Activated CD4-positive, alpha-beta T cell treated with anti-CD3 and anti-CD28 coated beads, Interleukin-2, amount 50 U/mL, for 24 hours (primary cell): ENCODE measurements at regions not wholly inside any gene's neighbourhood (a gene's known extent, or its start where the extent isn't known, plus 50 kb on each side); places are given as distances from the start of the nearest gene placed in this dataset.

Experiments used
- DNase-seq, 2 donors: peaks; one replicate each; pipeline ENCODE4 v3.0.0-alpha.2; 2020; ENCODE audit warnings: low read depth in 1 of 2, low spot score in 1 of 2

GRCh38 chr9:115964710-115965347 lies 188.8 kb upstream of the PAPPA start:
- DNase-seq, result no peak

DNA sequence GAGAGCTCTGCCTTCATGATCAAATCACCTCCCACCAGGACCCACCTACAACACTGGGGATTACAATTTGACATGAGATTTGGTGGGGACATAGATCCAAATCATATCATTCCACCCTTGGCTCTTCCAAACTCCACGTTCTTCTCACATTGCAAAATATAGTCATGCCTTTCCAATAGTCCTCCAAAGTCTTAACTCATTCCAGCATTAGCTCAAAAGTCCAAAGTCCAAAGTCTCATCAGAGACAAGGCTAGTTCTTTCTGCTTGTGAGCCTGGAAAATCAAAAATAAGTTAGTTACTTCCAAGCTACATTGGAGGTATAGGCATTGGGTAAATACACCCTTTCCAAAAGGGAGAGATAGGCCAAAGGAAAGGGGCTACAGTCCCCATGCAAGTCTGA lies 186.9 kb upstream of the PAPPA start:
- no peak for DNase-seq

DNA sequence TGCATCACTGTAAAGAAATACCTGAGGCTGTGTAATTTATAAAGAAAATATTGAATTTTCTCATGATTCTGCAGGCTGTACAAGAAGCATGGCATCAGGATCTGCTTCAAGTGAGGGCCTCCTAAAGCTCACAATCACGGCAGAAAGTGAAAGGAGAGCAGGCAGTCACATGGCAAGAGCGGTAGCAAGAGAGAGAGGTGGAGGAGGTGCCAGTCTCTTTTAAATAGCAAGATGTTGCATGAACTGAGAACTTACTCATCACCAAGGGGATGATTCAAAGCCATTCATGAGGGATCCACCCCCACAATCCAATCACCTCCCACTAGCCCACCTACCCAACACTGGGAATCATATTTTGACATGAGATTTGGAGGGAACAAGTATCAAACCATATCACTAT lies 184.5 kb upstream of the PAPPA start:
- DNase-seq, result no peak

DNA sequence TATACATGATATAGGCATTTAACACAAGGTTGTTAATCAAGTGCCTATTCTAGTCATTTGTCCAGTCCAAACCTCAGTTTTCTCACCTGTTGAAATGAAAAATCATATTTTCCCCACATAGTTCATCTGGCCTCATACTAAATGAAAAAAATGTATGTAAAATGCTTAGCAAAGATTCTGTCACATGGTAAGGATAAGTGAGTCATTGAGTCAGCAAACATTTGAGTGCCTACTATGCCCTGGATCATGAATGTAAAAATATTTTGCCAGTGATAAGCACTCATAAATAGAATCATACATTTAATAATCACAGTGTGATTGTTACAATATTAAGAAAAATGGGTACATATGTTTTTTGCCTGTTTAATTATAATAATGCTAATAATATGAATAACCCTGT lies 181.2 kb upstream of the PAPPA start:
- no peak for DNase-seq

GRCh38 chr9:115972843-115973595 lies 180.6 kb upstream of the PAPPA start:
- no peak for DNase-seq

DNA sequence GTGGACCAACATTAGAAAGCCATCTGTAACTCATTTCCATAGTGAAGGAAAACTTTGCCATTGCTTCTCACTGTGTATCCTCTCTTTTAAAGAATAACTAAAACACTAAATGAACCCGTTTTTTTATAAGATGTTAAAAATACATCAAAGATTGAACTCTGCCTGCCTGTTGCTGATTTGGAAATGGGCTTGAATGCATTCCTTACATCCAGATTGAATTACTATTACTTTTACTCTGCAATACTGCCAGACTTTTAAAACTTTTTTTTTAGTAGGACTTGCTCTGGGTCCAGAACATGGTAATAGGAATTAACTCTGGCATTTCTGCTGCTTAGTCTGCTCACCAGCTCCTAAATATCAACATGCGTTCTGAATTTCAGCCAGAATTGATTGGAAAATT lies 176.8 kb upstream of the PAPPA start:
- DNase-seq, result no peak

GRCh38 chr9:115978091-115978490 lies 175.5 kb upstream of the PAPPA start:
- no peak for DNase-seq

DNA sequence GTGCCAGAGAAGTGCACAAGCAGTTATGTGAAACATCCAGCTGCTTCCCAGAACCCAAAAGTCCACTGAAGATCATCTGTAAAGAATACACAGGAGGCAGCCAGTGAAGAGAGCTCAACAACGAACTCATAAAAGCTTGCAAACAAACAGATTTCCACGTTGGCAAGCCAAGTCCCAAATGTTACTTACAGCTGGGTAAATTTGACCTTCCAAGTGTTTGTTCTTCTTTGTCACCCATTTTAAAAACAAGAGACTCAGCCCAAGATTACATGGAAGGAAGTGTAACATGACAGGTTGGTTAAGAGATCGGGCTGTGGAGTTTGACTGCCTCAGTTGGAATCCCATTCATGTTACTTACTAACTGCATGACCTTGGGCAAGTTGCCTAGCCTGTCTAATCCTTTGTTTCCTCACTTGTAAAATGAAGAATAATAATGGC lies 174.9 kb upstream of the PAPPA start:
- DNase-seq, result no peak

GRCh38 chr9:115980054-115980453 lies 173.5 kb upstream of the PAPPA start:
- DNase-seq, result no peak

DNA sequence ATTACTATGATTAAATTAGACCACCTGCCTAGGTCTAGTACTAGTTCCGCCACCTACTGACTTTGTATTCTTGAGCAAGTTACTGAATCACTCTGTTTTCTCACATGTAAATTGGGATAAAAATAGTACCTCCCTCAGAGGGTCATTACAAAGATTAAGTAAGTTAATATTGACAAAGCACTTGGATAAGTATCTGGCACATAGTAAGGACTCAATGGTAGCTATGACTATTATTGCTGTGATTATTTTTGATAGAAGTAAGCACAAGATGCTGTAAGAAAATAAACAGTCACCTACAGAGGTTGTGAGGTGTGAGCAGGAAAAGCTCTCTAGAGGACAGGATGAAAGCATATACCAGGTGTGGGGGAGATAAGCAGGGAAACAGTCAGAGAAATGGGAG lies 173.1 kb upstream of the PAPPA start:
- no peak for DNase-seq

GRCh38 chr9:115980976-115981375 lies 172.6 kb upstream of the PAPPA start:
- DNase-seq, result no peak

DNA sequence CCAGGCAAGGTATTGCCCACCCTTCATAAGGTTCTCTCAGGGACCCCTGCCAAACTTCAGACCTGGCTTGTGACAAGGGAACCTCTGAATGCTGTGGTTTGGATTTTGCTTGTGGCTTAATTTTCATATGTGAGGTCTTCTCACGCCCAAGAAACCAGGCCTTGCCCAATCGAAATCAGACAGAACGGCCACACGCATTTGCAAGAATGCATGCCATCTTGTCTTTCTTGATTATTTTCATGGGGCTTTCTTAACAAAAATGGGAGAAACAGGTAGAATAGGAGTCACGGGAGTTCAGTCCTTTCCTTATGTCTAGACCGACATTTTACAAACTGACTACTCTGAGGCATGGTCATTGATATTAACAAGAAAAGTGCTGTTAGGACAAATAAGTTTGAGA lies 170.2 kb upstream of the PAPPA start:
- no peak for DNase-seq

- no peak for DNase-seq
These were observed 167.9 kb upstream of the PAPPA start for GRCh38 chr9:115985657-115986056.

DNA sequence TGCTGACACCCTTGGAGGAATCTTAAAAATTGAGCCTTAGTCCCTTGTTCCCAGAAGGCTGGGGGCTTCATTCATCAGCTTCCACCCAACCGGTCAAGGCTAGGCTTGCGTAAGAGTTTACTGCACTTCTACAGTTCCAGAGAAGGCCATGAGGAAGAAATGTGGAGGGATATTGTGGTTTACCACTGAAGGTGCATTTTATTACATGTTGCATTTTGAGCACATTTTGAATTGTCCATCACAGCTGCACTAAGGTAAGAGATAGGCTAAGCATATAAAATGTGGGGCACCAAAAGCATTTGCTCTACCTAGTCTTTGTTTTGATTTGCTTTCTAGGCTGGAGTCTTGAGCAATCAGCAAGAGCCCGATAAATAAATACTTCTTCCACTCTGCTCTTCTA lies 167.1 kb upstream of the PAPPA start:
- DNase-seq, result no peak

DNA sequence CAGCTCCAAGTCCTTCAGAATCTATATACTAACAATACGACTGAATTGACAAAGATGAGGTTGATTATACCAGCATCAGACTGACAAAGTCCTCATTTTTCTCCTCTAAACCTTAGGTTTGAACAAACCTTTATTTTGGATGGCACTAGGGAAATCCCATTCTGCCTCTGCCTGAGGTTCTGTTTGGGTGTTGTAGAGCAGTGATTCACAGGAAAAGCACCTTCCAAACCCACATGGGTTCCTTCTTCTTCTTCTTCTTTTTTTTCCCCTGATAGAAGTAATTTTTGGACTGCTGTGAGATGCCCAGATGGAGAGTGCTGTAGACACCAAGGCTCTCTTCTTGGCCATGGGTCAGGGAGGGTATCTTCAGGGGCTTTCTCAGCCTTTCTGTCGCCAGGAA lies 164.9 kb upstream of the PAPPA start:
- DNase-seq, result no peak

DNA sequence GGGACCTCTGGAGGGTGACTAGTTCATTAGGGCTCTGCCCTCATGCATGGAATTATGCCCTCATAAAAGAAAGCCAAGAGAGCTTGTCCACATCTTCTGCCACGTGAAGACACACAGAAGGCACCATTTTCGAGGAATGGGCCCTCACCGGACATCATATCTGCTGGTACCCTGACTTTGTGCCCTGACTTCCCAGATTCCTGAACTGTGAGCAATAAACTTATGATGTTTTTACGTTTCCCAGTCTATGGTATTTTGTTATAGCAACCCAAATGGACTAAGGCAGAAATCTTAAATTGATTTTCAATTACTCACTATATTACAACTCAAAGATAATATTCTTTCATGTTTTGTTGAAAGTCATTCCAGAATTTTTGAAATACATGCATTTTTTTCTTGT lies 163.8 kb upstream of the PAPPA start:
- DNase-seq, result no peak

- no peak for DNase-seq
These were observed 160.8 kb upstream of the PAPPA start for GRCh38 chr9:115992834-115993233.

- no peak for DNase-seq
These were observed 155.7 kb upstream of the PAPPA start for GRCh38 chr9:115997923-115998322.

DNA sequence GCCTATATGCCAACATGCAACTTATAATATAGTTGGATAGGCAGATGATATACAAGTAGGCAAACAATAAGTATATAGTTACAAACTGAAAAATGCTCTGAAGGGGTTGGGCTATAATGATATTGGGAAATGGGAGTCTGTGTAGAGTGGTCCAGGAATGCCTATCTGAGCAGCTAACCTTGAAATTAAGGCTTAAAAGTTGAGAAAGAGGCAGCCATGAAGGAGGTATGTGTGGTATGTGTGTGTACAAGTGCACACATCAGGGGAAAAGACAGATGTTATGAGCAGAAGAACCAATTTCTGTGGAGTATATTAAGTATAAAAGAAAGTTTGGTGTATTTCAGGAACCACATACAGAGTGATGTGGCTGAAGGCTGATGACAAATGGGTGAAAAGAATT lies 154.9 kb upstream of the PAPPA start:
- no peak for DNase-seq

DNA sequence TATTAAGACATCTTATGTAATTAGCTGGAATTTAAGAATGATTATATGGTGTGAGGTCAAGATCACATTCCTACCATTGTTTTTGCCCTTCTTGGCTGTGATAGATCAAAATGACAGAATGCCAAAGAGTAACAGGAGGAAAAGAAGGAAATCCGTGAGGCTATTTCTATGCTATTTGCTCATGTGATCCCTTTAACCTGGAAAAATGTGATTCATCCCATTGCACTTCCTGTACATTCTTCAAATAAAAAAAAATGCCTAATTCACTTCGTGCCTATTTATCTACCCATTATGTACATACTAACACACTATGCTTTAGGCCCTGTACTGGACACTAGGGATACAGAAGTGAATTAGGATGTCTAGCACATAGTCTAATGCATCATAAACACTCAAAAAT lies 154.1 kb upstream of the PAPPA start:
- no peak for DNase-seq

DNA sequence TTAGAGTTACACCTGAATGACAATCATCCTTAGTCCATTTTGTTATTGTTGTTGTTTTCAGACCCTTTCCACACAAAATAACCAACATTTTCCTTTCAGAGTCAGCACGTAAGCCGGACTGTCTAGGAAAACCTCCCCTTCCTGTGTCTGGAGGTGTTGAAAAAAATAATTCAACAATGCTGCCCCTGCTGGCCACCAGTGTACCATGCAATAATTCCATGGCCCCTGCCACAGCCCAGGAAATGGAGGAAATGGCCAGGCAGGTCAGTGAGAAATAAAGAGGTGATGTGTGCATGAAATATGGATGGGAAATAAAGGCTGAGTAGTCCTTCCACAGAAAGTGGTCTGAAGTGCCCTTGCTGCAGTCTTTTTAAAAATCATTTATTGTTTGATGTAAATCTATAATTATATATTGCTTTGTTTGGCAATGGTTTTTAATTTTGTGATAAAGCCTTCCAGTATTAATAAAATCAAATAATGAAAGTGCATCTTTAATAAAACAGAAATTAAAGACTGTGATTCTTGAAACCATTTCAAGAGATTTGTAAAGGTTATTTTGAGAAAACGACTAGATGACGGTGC lies 152.8 kb upstream of the PAPPA start:
- DNase-seq, result no peak

DNA sequence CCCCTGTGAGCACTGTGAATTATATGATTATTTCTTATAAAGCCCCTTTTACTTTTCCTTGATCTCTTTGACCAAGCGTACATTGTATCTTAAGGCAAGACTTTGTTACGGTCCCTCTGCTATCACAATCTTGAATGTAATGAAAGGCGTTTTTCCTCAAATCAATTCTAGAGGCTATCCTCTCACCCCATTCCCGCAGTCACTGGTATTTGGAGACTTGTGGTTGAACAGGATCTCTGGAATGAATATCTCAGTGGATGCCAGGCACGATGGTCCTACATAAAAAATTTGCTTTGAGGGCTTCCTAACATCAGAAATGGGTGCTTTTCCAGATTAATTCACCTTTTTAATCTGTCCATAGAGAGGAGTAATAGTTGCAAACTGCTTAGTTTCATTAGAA lies 151.4 kb upstream of the PAPPA start:
- no peak for DNase-seq

- no peak for DNase-seq
These were observed 151.0 kb upstream of the PAPPA start for GRCh38 chr9:116002624-116003023.
